Astrocyte (in vitro differentiated cells and primary cell): ENCODE measurements at regions not wholly inside any gene's neighbourhood (a gene's known extent, or its start where the extent isn't known, plus 50 kb on each side); places are given as distances from the start of the nearest gene placed in this dataset.

ENCODE experiments used
- DNase-seq: peaks from one replicate; pipeline ENCODE4 v3.0.0-alpha.2; 2010; ENCODE audit warnings: low read depth
- FAIRE-seq: peaks from 2 replicates; lab custom pipeline; 2011; peaks lifted over from hg19 to GRCh38; lab: Jason Lieb, UNC
- H2AFZ ChIP-seq: 2 replicates; pipeline ENCODE4 v1.6.0; 2012; ENCODE audit warnings: low read depth, low read length, inconsistent platforms
- H3K27ac ChIP-seq: 2 replicates; pipeline ENCODE4 v1.5.1; 2011; ENCODE audit warnings: low read depth, low read length, inconsistent platforms
- H3K27me3 ChIP-seq: 2 replicates; pipeline ENCODE4 v1.6.0; 2011; ENCODE audit warnings: low read length, inconsistent platforms; ENCODE audit not compliant: insufficient read depth
- H3K36me3 ChIP-seq: 2 replicates; pipeline ENCODE4 v1.5.1; 2011; ENCODE audit warnings: low read length, inconsistent platforms; ENCODE audit not compliant: insufficient read depth
- H3K4me1 ChIP-seq: 2 replicates; pipeline ENCODE4 v1.5.1; 2011; ENCODE audit warnings: low read length, inconsistent platforms; ENCODE audit not compliant: insufficient read depth
- H3K4me2 ChIP-seq: 2 replicates; pipeline ENCODE4 v1.6.0; 2012; ENCODE audit warnings: low read length, inconsistent platforms
- H3K4me3 ChIP-seq: 2 replicates; pipeline ENCODE4 v1.5.1; 2011; ENCODE audit warnings: low read depth, mild to moderate bottlenecking, low read length, inconsistent platforms; ENCODE audit not compliant: insufficient read depth
- H3K79me2 ChIP-seq: 2 replicates; pipeline ENCODE4 v1.6.0; 2012; ENCODE audit warnings: mild to moderate bottlenecking, low read length, inconsistent platforms; ENCODE audit not compliant: insufficient read depth
- H3K9ac ChIP-seq: 2 replicates; pipeline ENCODE4 v1.6.0; 2012; ENCODE audit warnings: mild to moderate bottlenecking, low read length, inconsistent platforms
- H3K9me3 ChIP-seq: 2 replicates; pipeline ENCODE4 v1.5.1; 2012; ENCODE audit warnings: low read depth, mild to moderate bottlenecking, low read length, inconsistent platforms; ENCODE audit not compliant: insufficient read depth
- H4K20me1 ChIP-seq: 2 replicates; pipeline ENCODE4 v1.6.0; 2012; ENCODE audit warnings: low read length, inconsistent platforms; ENCODE audit not compliant: insufficient read depth
- H3K27ac Mint-ChIP-seq: one replicate; pipeline ENCODE4 v1.8.0; 2021; ENCODE audit warnings: mild to moderate bottlenecking, mixed read lengths; ENCODE audit not compliant: unreplicated experiment
- H3K27me3 Mint-ChIP-seq: one replicate; pipeline ENCODE4 v1.8.0; 2021; ENCODE audit warnings: low read depth, mixed read lengths; ENCODE audit not compliant: unreplicated experiment
- H3K36me3 Mint-ChIP-seq: one replicate; pipeline ENCODE4 v1.8.0; 2021; ENCODE audit warnings: low read depth, mixed read lengths; ENCODE audit not compliant: unreplicated experiment
- H3K4me1 Mint-ChIP-seq: one replicate; pipeline ENCODE4 v1.8.0; 2021; ENCODE audit warnings: low read depth, mixed read lengths; ENCODE audit not compliant: unreplicated experiment
- H3K4me3 Mint-ChIP-seq: one replicate; pipeline ENCODE4 v1.8.0; 2021; ENCODE audit warnings: mild to moderate bottlenecking, moderate library complexity, mixed read lengths; ENCODE audit not compliant: unreplicated experiment
- H3K9me3 Mint-ChIP-seq: one replicate; pipeline ENCODE4 v1.8.0; 2021; ENCODE audit warnings: mild to moderate bottlenecking, mixed read lengths; ENCODE audit not compliant: unreplicated experiment
- CTCF ChIP-seq: IDR thresholded peaks from 2 replicates; pipeline ENCODE4 v1.5.1; 2011; ENCODE audit warnings: low read depth, mild to moderate bottlenecking, inconsistent platforms, low read length, moderate library complexity; ENCODE audit not compliant: insufficient read depth
- EZH2 ChIP-seq: IDR thresholded peaks from 2 replicates; pipeline ENCODE4 v1.6.1; 2012; ENCODE audit warnings: mild to moderate bottlenecking, low read length, inconsistent platforms; ENCODE audit not compliant: insufficient read depth

- H3K36me3 ChIP-seq, result no peaks in the 10 kb centered on the region
- H3K27me3 Mint-ChIP-seq, result no peaks in the 10 kb centered on the region
- no peak overlapping the region for H3K27ac ChIP-seq
- no peaks in the 10 kb centered on the region for H3K4me1 Mint-ChIP-seq
- no peaks in the 10 kb centered on the region for H4K20me1 ChIP-seq
- no peak overlapping the region for H3K4me3 ChIP-seq
- no peak overlapping the region for H3K4me2 ChIP-seq
- no peak for DNase-seq
- H3K79me2 ChIP-seq, result no peaks in the 10 kb centered on the region
- no peaks in the 10 kb centered on the region for H3K36me3 Mint-ChIP-seq
- H3K27ac Mint-ChIP-seq, result no peak overlapping the region
- H3K27me3 ChIP-seq, result no peaks in the 10 kb centered on the region
- TF ChIP-seq CTCF (no peak), EZH2 (no peak)
- no peaks in the 10 kb centered on the region for H3K9me3 ChIP-seq
- no peak for FAIRE-seq
- H3K9ac ChIP-seq, result no peak overlapping the region
- H2AFZ ChIP-seq, result no peak overlapping the region
- no peak overlapping the region for H3K4me3 Mint-ChIP-seq
- no peaks in the 10 kb centered on the region for H3K4me1 ChIP-seq
- H3K9me3 Mint-ChIP-seq, result no peaks in the 10 kb centered on the region
These were observed 1925.9 kb upstream of the LRRTM1 start for GRCh38 chr2:82230406-82230805.

GRCh38 chr2:82226441-82226840 is 1921.9 kb upstream of the LRRTM1 start:
- DNase-seq (no peak), FAIRE-seq (no peak)
- Mint-ChIP-seq H3K27me3 (no peaks in the 10 kb centered on the region), H3K4me3 (no peak overlapping the region), H3K36me3 (no peaks in the 10 kb centered on the region), H3K4me1 (no peaks in the 10 kb centered on the region), H3K9me3 (no peaks in the 10 kb centered on the region), H3K27ac (no peak overlapping the region)
- Histone ChIP-seq H2AFZ (no peak overlapping the region), H3K4me3 (no peak overlapping the region), H3K79me2 (no peaks in the 10 kb centered on the region), H4K20me1 (no peaks in the 10 kb centered on the region), H3K9me3 (no peaks in the 10 kb centered on the region), H3K4me1 (no peaks in the 10 kb centered on the region), H3K4me2 (no peak overlapping the region), H3K9ac (no peak overlapping the region), H3K27me3 (no peaks in the 10 kb centered on the region), H3K36me3 (no peaks in the 10 kb centered on the region), H3K27ac (no peak overlapping the region)
- no peak for TF ChIP-seq EZH2

- Histone ChIP-seq H2AFZ (no peak overlapping the region), H3K9ac (no peak overlapping the region), H3K27me3 (no peaks in the 10 kb centered on the region), H3K4me3 (no peak overlapping the region), H3K9me3 (no peaks in the 10 kb centered on the region), H4K20me1 (no peaks in the 10 kb centered on the region), H3K4me1 (no peaks in the 10 kb centered on the region), H3K36me3 (no peaks in the 10 kb centered on the region), H3K79me2 (no peaks in the 10 kb centered on the region), H3K27ac (no peak overlapping the region), H3K4me2 (no peak overlapping the region)
- TF ChIP-seq EZH2 (no peak), CTCF (no peak)
- Mint-ChIP-seq H3K36me3 (no peaks in the 10 kb centered on the region), H3K27me3 (no peaks in the 10 kb centered on the region), H3K27ac (no peak overlapping the region), H3K4me1 (no peaks in the 10 kb centered on the region), H3K4me3 (no peak overlapping the region), H3K9me3 (no peaks in the 10 kb centered on the region)
- DNase-seq, result no peak
- no peak for FAIRE-seq
These were observed 1919.9 kb upstream of the LRRTM1 start for GRCh38 chr2:82224301-82224940.
